BLaER1 treated with 17β-estradiol and CSF1 and Interleukin-3, amounts not matched to agents 10 nM and 100 nM (cell line): ENCODE measurements at regions not wholly inside any gene's neighbourhood (a gene's known extent, or its start where the extent isn't known, plus 50 kb on each side); places are given as distances from the start of the nearest gene placed in this dataset.

Source experiments
- H3K27ac ChIP-seq, 11 experiments: shearing (Covaris generic); formaldehyde crosslinking; 2 replicates each; pipeline ENCODE4 v1.8.1; 2022
- H3K27me3 ChIP-seq, 11 experiments: shearing (Covaris generic); formaldehyde crosslinking; 2 replicates each; pipeline ENCODE4 v1.8.1; 2022
- H3K36me3 ChIP-seq, 11 experiments: shearing (Covaris generic); formaldehyde crosslinking; 2 replicates each; pipeline ENCODE4 v1.8.1; 2022
- H3K4me1 ChIP-seq, 10 experiments: shearing (Covaris generic); formaldehyde crosslinking; 2 replicates each; pipeline ENCODE4 v1.8.1; 2022
- H3K4me2 ChIP-seq, 11 experiments: shearing (Covaris generic); formaldehyde crosslinking; 2 replicates each; pipeline ENCODE4 v1.8.1; 2022
- H3K4me3 ChIP-seq, 10 experiments: shearing (Covaris generic); formaldehyde crosslinking; 2 replicates each; pipeline ENCODE4 v1.8.1; 2022
- H3K9ac ChIP-seq, 11 experiments: shearing (Covaris generic); formaldehyde crosslinking; 2 replicates each; pipeline ENCODE4 v1.8.1; 2022
- H3K9me3 ChIP-seq, 11 experiments: shearing (Covaris generic); formaldehyde crosslinking; replicated peaks in 1 of 11; 2 replicates each; pipeline ENCODE4 v1.8.1; 2022
- H4K20me1 ChIP-seq, 11 experiments: shearing (Covaris generic); formaldehyde crosslinking; 2 replicates each; pipeline ENCODE4 v1.8.1; 2022
- Cebpa-rat ChIP-seq, 11 experiments: shearing (Covaris generic); IDR thresholded peaks; 2 replicates each; pipeline ENCODE4 v1.8.1; 2022

DNA sequence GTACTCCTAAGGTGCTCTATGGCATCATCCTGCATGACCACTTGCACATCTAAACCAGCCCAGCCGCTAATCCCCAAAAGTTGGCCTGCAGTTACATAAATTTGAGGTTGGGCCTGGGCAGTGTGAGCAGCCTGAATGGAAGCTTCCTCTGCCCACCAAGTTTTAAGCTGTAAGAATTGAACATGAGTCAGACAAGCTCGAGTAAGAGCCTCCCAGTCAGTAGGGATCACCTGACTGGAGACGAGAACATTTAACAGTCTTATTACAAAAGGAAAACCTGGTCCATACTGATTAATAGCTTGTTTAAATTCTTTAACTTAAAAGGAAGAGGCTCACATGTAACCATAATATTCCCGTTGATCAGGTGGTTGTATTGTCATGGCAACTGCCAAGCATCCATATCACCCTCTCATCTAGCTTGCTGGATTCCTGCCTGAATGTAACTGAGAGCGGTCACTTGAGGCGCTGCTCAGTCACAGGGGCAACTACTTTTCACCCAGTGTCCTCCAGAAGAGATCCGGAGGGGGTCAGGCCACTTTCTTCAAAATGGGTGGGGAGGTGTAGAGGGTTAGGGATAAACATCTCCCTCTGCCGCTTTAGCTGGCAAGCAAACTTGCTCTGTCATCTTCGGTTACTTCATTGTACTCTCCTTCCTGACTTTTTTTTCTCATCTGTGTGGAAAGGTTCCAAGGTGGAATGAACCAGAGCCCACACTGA, 56.6 kb upstream of the WDR1 start:
- Histone ChIP-seq H3K4me1 (peaks cover 0 to 9% (median 0%) of the 10 kb centered on the region in 10 experiments; a peak in 5 of 20 replicates), H3K27me3 (no peaks in the 10 kb centered on the region), H3K27ac (no peak overlapping the region), H3K4me3 (no peak overlapping the region), H3K4me2 (0 out of 22 replicates have a peak overlapping the region, but pooled peaks of 1 of the 11 experiments have one; percentile 5), H3K9me3 (peaks cover 0 to 6% (median 0%) of the 10 kb centered on the region in 11 experiments; a peak in 2 of 22 replicates), H4K20me1 (no peaks in the 10 kb centered on the region), H3K9ac (no peak overlapping the region), H3K36me3 (no peaks in the 10 kb centered on the region)
- no peak for TF ChIP-seq Cebpa-rat (IDR thresholded peaks at IDR 0.05)

DNA sequence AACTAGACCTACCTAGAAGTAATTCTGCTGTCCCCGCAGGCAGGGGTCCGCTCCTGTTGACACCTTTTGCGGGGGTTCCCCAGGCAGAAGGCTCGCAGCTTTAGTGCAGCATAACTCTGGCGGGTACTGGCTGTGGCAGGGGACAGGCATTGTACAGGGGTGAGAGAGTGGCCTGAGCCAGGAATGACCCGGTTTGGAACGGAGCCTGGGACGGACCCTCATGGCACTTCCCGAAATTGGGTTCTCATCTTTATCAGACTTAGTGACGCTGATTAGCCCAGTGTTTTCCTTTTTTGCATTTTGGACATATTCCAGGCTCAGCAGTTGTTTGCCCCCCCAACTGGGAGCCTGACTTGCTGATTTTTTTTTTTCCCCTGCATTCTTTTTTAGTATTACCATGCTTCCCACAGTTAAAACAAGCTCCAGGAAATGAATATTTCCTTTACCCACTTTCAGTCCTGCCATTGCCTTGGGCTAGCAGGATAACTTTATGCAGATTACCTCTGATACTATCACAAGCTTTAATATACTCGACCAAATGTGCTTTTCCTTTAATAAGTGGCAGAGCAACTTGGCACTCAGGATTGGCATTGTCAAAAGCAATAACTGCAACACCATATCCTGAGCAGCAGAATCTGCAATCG, 55.8 kb upstream of the WDR1 start:
- no peak for TF ChIP-seq Cebpa-rat (IDR thresholded peaks at IDR 0.05)
- no peak overlapping the region for H3K9ac ChIP-seq
- H3K4me2 ChIP-seq, result peak overlapping the region in 4 of 11 experiments; percentile 2 to 22 (median 10); a peak in 2 of 22 replicates

DNA sequence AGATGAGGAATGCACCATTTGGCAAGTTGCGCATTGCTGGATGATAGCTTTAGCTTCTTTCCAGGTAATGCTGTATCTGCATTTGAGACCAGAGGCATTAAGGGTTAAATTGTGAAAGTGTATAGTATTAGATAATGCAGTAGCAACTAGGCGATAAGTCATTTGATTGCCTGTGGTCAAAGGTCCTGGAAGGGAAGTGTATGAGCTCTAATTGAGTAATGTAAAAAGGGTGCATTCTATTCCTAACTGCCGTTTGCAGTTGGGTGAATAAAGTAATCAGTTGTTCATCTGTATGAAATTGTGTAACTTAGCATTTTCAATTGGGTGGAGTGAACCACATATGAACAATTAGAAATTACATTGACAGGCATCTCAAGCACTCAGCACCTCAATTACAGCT, 54.5 kb upstream of the WDR1 start:
- H3K4me2 ChIP-seq, result no peak overlapping the region
- no peak for TF ChIP-seq Cebpa-rat (IDR thresholded peaks at IDR 0.05)

More for the DNA sequence above, 55.8 kb upstream of the WDR1 start:
- H4K20me1 ChIP-seq, result no peaks in the 10 kb centered on the region
- H3K4me3 ChIP-seq, result no peak overlapping the region
- 0 out of 22 replicates have a peak, but pooled peaks cover 0 to under 1% (median 0%) of the 10 kb centered on the region in 11 experiments for H3K9me3 ChIP-seq
- no peaks in the 10 kb centered on the region for H3K36me3 ChIP-seq
- no peak overlapping the region for H3K27ac ChIP-seq
- peaks cover 0 to 9% (median 0%) of the 10 kb centered on the region in 10 experiments; a peak in 5 of 20 replicates for H3K4me1 ChIP-seq
- no peaks in the 10 kb centered on the region for H3K27me3 ChIP-seq

DNA sequence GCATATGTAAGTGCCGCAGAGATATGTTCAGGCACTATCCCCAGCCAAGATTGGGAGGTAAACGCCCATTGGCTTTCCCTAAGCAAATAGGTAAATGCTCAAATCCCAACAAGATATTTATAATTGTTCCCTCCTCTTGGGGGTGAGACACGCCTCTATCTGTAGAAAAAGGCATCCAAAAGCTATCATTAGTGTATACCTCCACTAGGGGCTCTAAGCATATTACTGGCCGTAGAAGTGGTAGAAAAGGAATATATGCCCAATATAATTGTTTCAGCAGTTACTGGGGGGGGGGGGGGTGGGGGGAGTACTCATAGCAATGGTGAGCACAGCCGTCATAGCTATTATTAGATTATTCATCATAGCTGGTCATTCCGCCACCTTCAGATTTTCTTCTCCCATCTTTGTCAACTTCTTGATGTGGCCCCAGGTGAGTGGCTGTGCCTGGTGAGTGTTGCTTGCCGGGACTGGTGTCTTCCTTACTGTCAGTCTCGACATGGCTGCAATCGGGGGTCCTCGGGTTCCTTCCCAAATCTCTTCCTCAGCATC, 53.3 kb upstream of the WDR1 start:
- no peak for TF ChIP-seq Cebpa-rat (IDR thresholded peaks at IDR 0.05)
- no peaks in the 10 kb centered on the region for H3K9me3 ChIP-seq
- H3K4me3 ChIP-seq, result no peak overlapping the region
- H3K27me3 ChIP-seq, result no peaks in the 10 kb centered on the region
- no peaks in the 10 kb centered on the region for H4K20me1 ChIP-seq
- no peak overlapping the region for H3K27ac ChIP-seq
- no peak overlapping the region for H3K9ac ChIP-seq
- H3K36me3 ChIP-seq, result no peaks in the 10 kb centered on the region
- no peak overlapping the region for H3K4me2 ChIP-seq
- peaks cover 0 to 9% (median 0%) of the 10 kb centered on the region in 10 experiments; a peak in 5 of 20 replicates for H3K4me1 ChIP-seq

More for the DNA sequence above, 54.5 kb upstream of the WDR1 start:
- Histone ChIP-seq H4K20me1 (no peaks in the 10 kb centered on the region), H3K4me1 (peaks cover 0 to 9% (median 0%) of the 10 kb centered on the region in 10 experiments; a peak in 5 of 20 replicates), H3K9ac (no peak overlapping the region), H3K9me3 (no peaks in the 10 kb centered on the region), H3K36me3 (no peaks in the 10 kb centered on the region), H3K4me3 (no peak overlapping the region), H3K27ac (no peak overlapping the region), H3K27me3 (no peaks in the 10 kb centered on the region)

DNA sequence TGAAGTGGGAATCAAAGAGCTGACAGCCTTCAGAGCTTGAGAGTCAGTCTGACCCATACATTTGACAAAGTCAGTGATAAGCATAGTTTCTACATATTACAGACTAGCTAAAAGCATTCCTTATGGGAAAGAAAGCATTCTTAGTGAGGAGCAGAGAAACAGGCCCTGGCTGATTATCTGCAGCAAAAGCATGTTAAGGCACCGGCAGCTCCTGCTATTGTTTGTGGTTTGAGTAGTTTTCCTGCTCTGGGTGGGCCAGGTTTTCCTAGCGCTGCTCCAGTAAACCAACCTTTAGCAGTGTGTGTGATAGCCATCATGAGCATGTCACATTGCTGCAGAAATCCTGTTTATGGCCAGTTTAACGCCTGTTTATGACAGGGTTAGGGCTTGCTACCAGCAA, 51.6 kb upstream of the WDR1 start:
- Histone ChIP-seq H3K9me3 (no peaks in the 10 kb centered on the region), H3K9ac (no peak overlapping the region), H3K27me3 (no peaks in the 10 kb centered on the region), H3K4me1 (peaks cover 0 to 21% (median 10%) of the 10 kb centered on the region in 10 experiments; a peak in 14 of 20 replicates), H3K4me2 (no peak overlapping the region), H3K4me3 (no peak overlapping the region), H4K20me1 (no peaks in the 10 kb centered on the region), H3K27ac (no peak overlapping the region), H3K36me3 (no peaks in the 10 kb centered on the region)
- TF ChIP-seq Cebpa-rat (IDR thresholded peaks at IDR 0.05), result no peak

DNA sequence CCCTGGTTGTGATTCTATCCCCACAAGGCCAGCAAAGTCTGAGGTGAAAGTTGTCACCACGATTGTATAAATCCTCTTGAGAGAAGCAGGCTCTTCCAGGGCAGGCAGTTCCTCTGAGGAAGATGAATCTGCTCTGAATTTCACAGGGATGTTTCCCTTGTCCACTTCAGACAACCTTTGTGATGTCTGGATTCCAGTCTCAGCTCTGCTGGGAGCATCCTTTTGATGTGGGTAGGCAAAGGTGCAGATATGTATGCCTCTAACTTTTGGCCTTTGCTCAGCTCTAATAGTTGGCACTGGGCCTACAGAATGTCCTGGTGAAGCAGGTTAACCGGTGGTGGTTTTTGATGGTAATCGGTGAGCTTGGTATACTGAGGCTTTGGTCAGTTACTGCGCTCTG, 50.6 kb upstream of the WDR1 start:
- H4K20me1 ChIP-seq, result no peaks in the 10 kb centered on the region
- H3K9me3 ChIP-seq, result no peaks in the 10 kb centered on the region
- TF ChIP-seq Cebpa-rat (IDR thresholded peaks at IDR 0.05), result no peak
- no peaks in the 10 kb centered on the region for H3K36me3 ChIP-seq
- no peak overlapping the region for H3K9ac ChIP-seq
- no peak overlapping the region for H3K4me3 ChIP-seq
- peaks cover 1 to 22% (median 20%) of the 10 kb centered on the region in 10 experiments; a peak in 19 of 20 replicates for H3K4me1 ChIP-seq
- H3K4me2 ChIP-seq, result no peak overlapping the region
- no peaks in the 10 kb centered on the region for H3K27me3 ChIP-seq
- H3K27ac ChIP-seq, result no peak overlapping the region
